Lower leg skin (tissue), 3 donors: ENCODE measurements at regions not wholly inside any gene's neighbourhood (a gene's known extent, or its start where the extent isn't known, plus 50 kb on each side); places are given as distances from the start of the nearest gene placed in this dataset.

Experiments used
- POLR2A ChIP-seq, 2 donors: fragments of 450-650 bp; IDR thresholded peaks; one replicate each; pipeline ENCODE4 v1.6.1; 2016 to 2017; ENCODE audit warnings: antibody characterized with exemption in 2 of 2, mild to moderate bottlenecking in 1 of 2, moderate library complexity in 1 of 2
- TF ChIP-seq, protein P1 (sequence below), 3 donors: fragments of 450-650 bp; IDR thresholded peaks; one replicate each; pipeline ENCODE4 v1.5.1; 2016; ENCODE audit warnings: antibody characterized with exemption in 3 of 3, mild to moderate bottlenecking in 3 of 3, moderate library complexity in 2 of 3

GRCh38 chr2:62349788-62350187 lies 153.9 kb downstream of the B3GNT2 start:
- TF ChIP-seq, protein P1, sequence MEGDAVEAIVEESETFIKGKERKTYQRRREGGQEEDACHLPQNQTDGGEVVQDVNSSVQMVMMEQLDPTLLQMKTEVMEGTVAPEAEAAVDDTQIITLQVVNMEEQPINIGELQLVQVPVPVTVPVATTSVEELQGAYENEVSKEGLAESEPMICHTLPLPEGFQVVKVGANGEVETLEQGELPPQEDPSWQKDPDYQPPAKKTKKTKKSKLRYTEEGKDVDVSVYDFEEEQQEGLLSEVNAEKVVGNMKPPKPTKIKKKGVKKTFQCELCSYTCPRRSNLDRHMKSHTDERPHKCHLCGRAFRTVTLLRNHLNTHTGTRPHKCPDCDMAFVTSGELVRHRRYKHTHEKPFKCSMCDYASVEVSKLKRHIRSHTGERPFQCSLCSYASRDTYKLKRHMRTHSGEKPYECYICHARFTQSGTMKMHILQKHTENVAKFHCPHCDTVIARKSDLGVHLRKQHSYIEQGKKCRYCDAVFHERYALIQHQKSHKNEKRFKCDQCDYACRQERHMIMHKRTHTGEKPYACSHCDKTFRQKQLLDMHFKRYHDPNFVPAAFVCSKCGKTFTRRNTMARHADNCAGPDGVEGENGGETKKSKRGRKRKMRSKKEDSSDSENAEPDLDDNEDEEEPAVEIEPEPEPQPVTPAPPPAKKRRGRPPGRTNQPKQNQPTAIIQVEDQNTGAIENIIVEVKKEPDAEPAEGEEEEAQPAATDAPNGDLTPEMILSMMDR (IDR thresholded peaks at IDR 0.05): no peak
- TF ChIP-seq POLR2A (IDR thresholded peaks at IDR 0.05): no peak
